ENCODE measurements at regions not wholly inside any gene's neighbourhood (a gene's known extent, or its start where the extent isn't known, plus 50 kb on each side); places are given as distances from the start of the nearest gene placed in this dataset.
"Not testable (repeated sequence)": the region's sequence is repeated elsewhere in the genome, so short reads cannot be mapped to it uniquely, and the experiment has no call there.

GRCh38 chr15:92705764-92706163, 50.2 kb upstream of the FAM174B start:
- DNase-seq: no peak

GRCh38 chr15:92706201-92706600, 50.6 kb upstream of the FAM174B start:
- DNase-seq: no peak

- DNase-seq: no peak
Measured at GRCh38 chr15:92707880-92708551, 52.4 kb upstream of the FAM174B start.

GRCh38 chr15:92708635-92709034, 53.1 kb upstream of the FAM174B start:
- no peak for DNase-seq

- no peak for DNase-seq
Measured at GRCh38 chr15:92709110-92709790, 53.7 kb upstream of the FAM174B start.

GRCh38 chr15:92711457-92711831, 55.9 kb upstream of the FAM174B start:
- no peak for DNase-seq

- no peak for DNase-seq
Measured at GRCh38 chr15:92714077-92714476, 58.5 kb upstream of the FAM174B start.

- DNase-seq: peak; percentile 81
Measured at GRCh38 chr15:92714477-92715401, 59.2 kb upstream of the FAM174B start.

GRCh38 chr15:92715758-92716157, 60.2 kb upstream of the FAM174B start:
- no peak for DNase-seq

- DNase-seq: no peak
Measured at GRCh38 chr15:92719021-92719420, 63.4 kb upstream of the FAM174B start.

- no peak for DNase-seq
Measured at GRCh38 chr15:92724144-92724543, 68.6 kb upstream of the FAM174B start.

GRCh38 chr15:92725171-92725570, 69.6 kb upstream of the FAM174B start:
- DNase-seq: no peak

GRCh38 chr15:92728266-92728665, 72.7 kb upstream of the FAM174B start:
- DNase-seq: no peak

- no peak for DNase-seq
Measured at GRCh38 chr15:92733090-92733933, 77.7 kb upstream of the FAM174B start.

GRCh38 chr15:92733934-92734521, 78.5 kb upstream of the FAM174B start:
- DNase-seq: no peak

- not testable (repeated sequence) for DNase-seq
Measured at GRCh38 chr15:92739246-92739645, 83.7 kb upstream of the FAM174B start.

GRCh38 chr15:92745845-92746271, 90.3 kb upstream of the FAM174B start:
- no peak for DNase-seq

GRCh38 chr15:92747047-92747446, 91.5 kb upstream of the FAM174B start:
- no peak for DNase-seq

GRCh38 chr15:92749216-92749615, 93.6 kb upstream of the FAM174B start:
- DNase-seq: no peak

- no peak for DNase-seq
Measured at GRCh38 chr15:92749946-92750345, 94.4 kb upstream of the FAM174B start.

- no peak for DNase-seq
Measured at GRCh38 chr15:92751528-92751927, 96.0 kb upstream of the FAM174B start.

- DNase-seq: no peak
Measured at GRCh38 chr15:92753591-92753990, 98.0 kb upstream of the FAM174B start.

Measured in KG1 (cell line).